AG10803 (cell line): ENCODE measurements at regions not wholly inside any gene's neighbourhood (a gene's known extent, or its start where the extent isn't known, plus 50 kb on each side); places are given as distances from the start of the nearest gene placed in this dataset.

Experiments
- DNase-seq: peaks from one replicate; pipeline ENCODE4 v3.0.0; 2010; ENCODE audit warnings: low read depth
- H3K4me3 ChIP-seq: 2 replicates; pipeline ENCODE4 v1.5.1; 2011; ENCODE audit warnings: mild to moderate bottlenecking, low read length, control low read depth
- CTCF ChIP-seq: conservative IDR thresholded peaks from 2 replicates; pipeline ENCODE4 v1.5.1; 2011; ENCODE audit warnings: mild to moderate bottlenecking, low read length, control low read depth, inconsistent platforms

GRCh38 chr2:215590010-215590745 is 154.3 kb upstream of the FN1 start:
- TF ChIP-seq CTCF, result no peak
- no peak overlapping the region for H3K4me3 ChIP-seq
- peak; percentile 62 for DNase-seq

GRCh38 chr2:215583881-215584280 is 148.0 kb upstream of the FN1 start:
- no peak for TF ChIP-seq CTCF
- no peak for DNase-seq
- no peak overlapping the region for H3K4me3 ChIP-seq

- no peak overlapping the region for H3K4me3 ChIP-seq
- DNase-seq, result peak; percentile 95
- TF ChIP-seq CTCF, result no peak
Observed at GRCh38 chr2:215579809-215580208, 143.9 kb upstream of the FN1 start.

GRCh38 chr2:215577356-215577755 is 141.5 kb upstream of the FN1 start:
- DNase-seq, result no peak
- H3K4me3 ChIP-seq, result no peak overlapping the region
- TF ChIP-seq CTCF, result no peak

- H3K4me3 ChIP-seq, result no peak overlapping the region
- DNase-seq, result no peak
- TF ChIP-seq CTCF, result no peak
Observed at GRCh38 chr2:215576572-215576971, 140.7 kb upstream of the FN1 start.

GRCh38 chr2:215573496-215573895 is 137.6 kb upstream of the FN1 start:
- no peak for TF ChIP-seq CTCF
- peak; percentile 61 for DNase-seq
- no peak overlapping the region for H3K4me3 ChIP-seq

- DNase-seq, result no peak
- TF ChIP-seq CTCF, result no peak
- no peak overlapping the region for H3K4me3 ChIP-seq
Observed at GRCh38 chr2:215572341-215572848, 136.5 kb upstream of the FN1 start.
